NCI-H82 treated with DMSO at 0.1 percent for 48 hours (cell line): ENCODE measurements at regions not wholly inside any gene's neighbourhood (a gene's known extent, or its start where the extent isn't known, plus 50 kb on each side); places are given as distances from the start of the nearest gene placed in this dataset.
"Not testable (repeated sequence)": the region's sequence is repeated elsewhere in the genome, so short reads cannot be mapped to it uniquely, and the experiment has no call there.

Source experiments
- DNase-seq: peaks from one replicate; lab custom pipeline; 2025; ENCODE audit not compliant: unreplicated experiment; lab: John Stamatoyannopoulos, UW

GRCh38 chr12:108424026-108424425 lies 84.9 kb upstream of the CMKLR1 start:
- no peak for DNase-seq

- DNase-seq, result no peak
Observed at GRCh38 chr12:108423486-108423885, 84.4 kb upstream of the CMKLR1 start.

GRCh38 chr12:108421082-108421481 lies 82.0 kb upstream of the CMKLR1 start:
- DNase-seq, result not testable (repeated sequence)

GRCh38 chr12:108420421-108420820 lies 81.3 kb upstream of the CMKLR1 start:
- DNase-seq, result not testable (repeated sequence)

- no peak for DNase-seq
Observed at GRCh38 chr12:108419949-108420348, 80.8 kb upstream of the CMKLR1 start.

GRCh38 chr12:108418164-108418890 lies 79.2 kb upstream of the CMKLR1 start:
- no peak for DNase-seq

- no peak for DNase-seq
Observed at GRCh38 chr12:108414021-108414420, 74.9 kb upstream of the CMKLR1 start.

- no peak for DNase-seq
Observed at GRCh38 chr12:108410689-108411088, 71.6 kb upstream of the CMKLR1 start.

- no peak for DNase-seq
Observed at GRCh38 chr12:108409481-108409880, 70.4 kb upstream of the CMKLR1 start.

- no peak for DNase-seq
Observed at GRCh38 chr12:108403952-108404351, 64.8 kb upstream of the CMKLR1 start.

- DNase-seq, result no peak
Observed at GRCh38 chr12:108401964-108402363, 62.9 kb upstream of the CMKLR1 start.

- no peak for DNase-seq
Observed at GRCh38 chr12:108400900-108401480, 61.9 kb upstream of the CMKLR1 start.

GRCh38 chr12:108400481-108400880 lies 61.4 kb upstream of the CMKLR1 start:
- no peak for DNase-seq

GRCh38 chr12:108400056-108400455 lies 60.9 kb upstream of the CMKLR1 start:
- no peak for DNase-seq

GRCh38 chr12:108399514-108399913 lies 60.4 kb upstream of the CMKLR1 start:
- DNase-seq, result no peak

- DNase-seq, result no peak
Observed at GRCh38 chr12:108394196-108394595, 55.1 kb upstream of the CMKLR1 start.

- no peak for DNase-seq
Observed at GRCh38 chr12:108392284-108392683, 53.2 kb upstream of the CMKLR1 start.

GRCh38 chr12:108390495-108391203 lies 51.5 kb upstream of the CMKLR1 start:
- DNase-seq, result no peak

GRCh38 chr12:108389544-108389943 lies 50.4 kb upstream of the CMKLR1 start:
- DNase-seq, result no peak
